Prostate gland (tissue), 2 donors: ENCODE measurements at regions not wholly inside any gene's neighbourhood (a gene's known extent, or its start where the extent isn't known, plus 50 kb on each side); places are given as distances from the start of the nearest gene placed in this dataset.

Experiments used
- DNase-seq: peaks from one replicate; pipeline ENCODE4 v3.0.0-alpha.2; 2019; ENCODE audit warnings: low spot score
- H3K27ac ChIP-seq, 2 donors: fragments of 200-600 bp; sonication (generic); 2 replicates each; pipeline ENCODE4 v1.5.1; 2017 to 2019
- H3K27me3 ChIP-seq: fragments of 200-600 bp; sonication (generic); replicated peaks from 2 replicates; pipeline ENCODE4 v1.5.1; 2019; ENCODE audit not compliant: insufficient read depth
- H3K36me3 ChIP-seq, 2 donors: fragments of 200-600 bp; sonication (generic); 1 replicate in 1 of 2; 2 replicates in 1 of 2; pipeline versions ENCODE4 v1.5.1 to v1.8.1; 2017 to 2019
- H3K4me1 ChIP-seq: fragments of 200-600 bp; sonication (generic); replicated peaks from 2 replicates; pipeline ENCODE4 v1.5.1; 2019
- H3K4me3 ChIP-seq, 2 donors: fragments of 200-600 bp; sonication (generic); 2 replicates each; pipeline ENCODE4 v1.5.1; 2017 to 2019
- H3K9me3 ChIP-seq: fragments of 200-600 bp; sonication (generic); 2 replicates; pipeline ENCODE4 v1.5.1; 2017
- POLR2A ChIP-seq: fragments of 450-650 bp; IDR thresholded peaks from one replicate; pipeline ENCODE4 v1.6.1; 2016; ENCODE audit warnings: antibody characterized with exemption, mild to moderate bottlenecking
- POLR2AphosphoS5 ChIP-seq: sonication (generic); formaldehyde crosslinking; IDR thresholded peaks from one replicate; pipeline ENCODE4 v1.6.1; 2017; ENCODE audit warnings: antibody characterized with exemption
- WGBS: methylation state at CpG from one replicate; pipeline ENCODE4 v1.1.5; 2018; 5-methylcytosine and 5-hydroxymethylcytosine counted together
- intact Hi-C: fragments of 100-400 bp; cut with DNase I; formaldehyde crosslinking; loops from one replicate; pipeline ENCODE4 v1.14.2; 2022
- TF ChIP-seq, protein P1 (sequence below), 4 experiments: fragments of 200-600 bp in 2 of 4; fragments of 450-650 bp in 2 of 4; sonication (generic) in 2 of 4; IDR thresholded peaks; 1 replicate in 3 of 4; 2 replicates in 1 of 4; pipeline ENCODE4 v1.5.1; 2016 to 2019; ENCODE audit warnings: antibody characterized with exemption in 4 of 4, mild to moderate bottlenecking in 2 of 4, moderate library complexity in 2 of 4

- intact Hi-C loops, result no loop called here
- Histone ChIP-seq H3K27me3 (no peaks in the 10 kb centered on the region), H3K36me3 (no peaks in the 10 kb centered on the region), H3K4me1 (no peaks in the 10 kb centered on the region), H3K4me3 (no peak overlapping the region), H3K9me3 (no peaks in the 10 kb centered on the region), H3K27ac (no peak overlapping the region)
- WGBS, result 79% methylated on average over 3 of the region's 3 CpGs
- no peak for DNase-seq
- TF ChIP-seq POLR2A (no peak), POLR2AphosphoS5 (no peak)
- TF ChIP-seq, protein P1, sequence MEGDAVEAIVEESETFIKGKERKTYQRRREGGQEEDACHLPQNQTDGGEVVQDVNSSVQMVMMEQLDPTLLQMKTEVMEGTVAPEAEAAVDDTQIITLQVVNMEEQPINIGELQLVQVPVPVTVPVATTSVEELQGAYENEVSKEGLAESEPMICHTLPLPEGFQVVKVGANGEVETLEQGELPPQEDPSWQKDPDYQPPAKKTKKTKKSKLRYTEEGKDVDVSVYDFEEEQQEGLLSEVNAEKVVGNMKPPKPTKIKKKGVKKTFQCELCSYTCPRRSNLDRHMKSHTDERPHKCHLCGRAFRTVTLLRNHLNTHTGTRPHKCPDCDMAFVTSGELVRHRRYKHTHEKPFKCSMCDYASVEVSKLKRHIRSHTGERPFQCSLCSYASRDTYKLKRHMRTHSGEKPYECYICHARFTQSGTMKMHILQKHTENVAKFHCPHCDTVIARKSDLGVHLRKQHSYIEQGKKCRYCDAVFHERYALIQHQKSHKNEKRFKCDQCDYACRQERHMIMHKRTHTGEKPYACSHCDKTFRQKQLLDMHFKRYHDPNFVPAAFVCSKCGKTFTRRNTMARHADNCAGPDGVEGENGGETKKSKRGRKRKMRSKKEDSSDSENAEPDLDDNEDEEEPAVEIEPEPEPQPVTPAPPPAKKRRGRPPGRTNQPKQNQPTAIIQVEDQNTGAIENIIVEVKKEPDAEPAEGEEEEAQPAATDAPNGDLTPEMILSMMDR (IDR thresholded peaks at IDR 0.05), result no peak
Measured at GRCh38 chr14:87102811-87103378, 890.1 kb downstream of the GALC start.

DNA sequence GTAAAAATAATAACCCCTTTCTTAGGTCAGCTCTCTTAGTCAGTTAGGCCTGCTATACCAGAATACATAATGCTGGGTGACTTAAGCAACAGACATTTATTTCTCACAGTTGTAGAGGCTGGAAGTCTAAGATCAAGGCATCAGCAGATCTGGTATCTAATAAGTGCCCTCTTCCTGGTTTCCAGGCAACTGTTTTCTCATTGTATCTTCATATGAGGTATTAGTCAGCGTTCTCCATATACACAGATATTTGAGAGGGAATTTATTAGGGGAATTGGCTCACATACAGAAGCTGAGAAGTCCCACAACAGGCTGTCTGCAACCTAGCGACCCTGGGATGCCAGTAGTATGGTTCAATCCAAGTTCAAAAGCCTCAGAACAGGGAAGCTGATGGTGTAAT, 896.0 kb downstream of the GALC start:
- no peak for DNase-seq
- 39% methylated on average over 2 of the region's 2 CpGs for WGBS
- intact Hi-C loops, result no loop called here

GRCh38 chr14:87094913-87095312, 898.1 kb downstream of the GALC start:
- Histone ChIP-seq H3K4me3 (no peak overlapping the region), H3K36me3 (no peaks in the 10 kb centered on the region), H3K27ac (no peak overlapping the region), H3K27me3 (no peaks in the 10 kb centered on the region), H3K4me1 (no peaks in the 10 kb centered on the region), H3K9me3 (no peaks in the 10 kb centered on the region)
- WGBS, result 74% methylated on average over 2 of the region's 2 CpGs
- TF ChIP-seq POLR2A, result no peak
- intact Hi-C loops, result no loop called here
- no peak for DNase-seq

More for the DNA sequence above, 896.0 kb downstream of the GALC start:
- Histone ChIP-seq H3K27ac (no peak overlapping the region), H3K4me1 (no peaks in the 10 kb centered on the region), H3K36me3 (no peaks in the 10 kb centered on the region), H3K27me3 (no peaks in the 10 kb centered on the region), H3K9me3 (no peaks in the 10 kb centered on the region), H3K4me3 (no peak overlapping the region)
- no peak for TF ChIP-seq POLR2A
- no peak for TF ChIP-seq POLR2AphosphoS5
- TF ChIP-seq, protein P1 (IDR thresholded peaks at IDR 0.05), result no peak

GRCh38 chr14:87088588-87088987, 904.4 kb downstream of the GALC start:
- Histone ChIP-seq H3K27ac (no peak overlapping the region), H3K36me3 (no peaks in the 10 kb centered on the region), H3K4me1 (no peaks in the 10 kb centered on the region), H3K4me3 (no peak overlapping the region), H3K9me3 (no peaks in the 10 kb centered on the region), H3K27me3 (no peaks in the 10 kb centered on the region)
- 40% methylated on average over 3 of the region's 3 CpGs for WGBS
- no peak for DNase-seq
- intact Hi-C loops, result no loop called here
- TF ChIP-seq POLR2A (no peak), POLR2AphosphoS5 (no peak)
- TF ChIP-seq, protein P1 (IDR thresholded peaks at IDR 0.05), result no peak

DNA sequence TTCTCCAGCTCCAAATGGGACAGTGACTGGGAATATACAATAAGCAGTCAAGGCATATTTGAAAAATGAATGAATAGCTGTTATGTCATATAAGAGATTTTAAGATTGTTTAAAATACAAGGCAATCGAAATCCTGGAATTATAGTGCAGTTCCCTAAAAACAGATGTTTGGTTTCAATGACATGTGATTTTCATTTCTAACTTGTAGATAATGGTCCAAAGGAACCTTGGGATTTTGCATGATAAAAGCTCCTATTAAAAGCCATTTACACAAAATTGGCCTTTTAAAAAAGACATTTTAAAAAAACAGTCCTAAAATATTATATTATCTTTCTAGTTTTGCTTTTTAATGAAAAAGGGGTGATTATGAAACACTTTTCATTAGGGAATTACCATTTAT, 905.1 kb downstream of the GALC start:
- no peak overlapping the region for H3K4me3 ChIP-seq
- intact Hi-C loops, result no loop called here
- no peaks in the 10 kb centered on the region for H3K9me3 ChIP-seq
- H3K27me3 ChIP-seq, result no peaks in the 10 kb centered on the region
- H3K4me1 ChIP-seq, result no peaks in the 10 kb centered on the region
- TF ChIP-seq POLR2AphosphoS5 (no peak), POLR2A (no peak)
- TF ChIP-seq, protein P1 (IDR thresholded peaks at IDR 0.05), result no peak
- no peak for DNase-seq
- no peak overlapping the region for H3K27ac ChIP-seq
- WGBS, result 59% methylated on average over 1 of the region's 1 CpG
- H3K36me3 ChIP-seq, result no peaks in the 10 kb centered on the region
